Ascending aorta (tissue), 2 donors: ENCODE measurements at regions not wholly inside any gene's neighbourhood (a gene's known extent, or its start where the extent isn't known, plus 50 kb on each side); places are given as distances from the start of the nearest gene placed in this dataset.

ENCODE experiments used
- DNase-seq, 2 donors: peaks; one replicate each; pipeline ENCODE4 v3.0.0-alpha.2; 2019; ENCODE audit warnings: low spot score in 2 of 2
- H3K27ac ChIP-seq, 2 donors: fragments of 200-600 bp; sonication (generic); one replicate each; pipeline ENCODE4 v1.5.1; 2016 to 2017; ENCODE audit warnings: mild to moderate bottlenecking in 1 of 2
- H3K27me3 ChIP-seq: fragments of 200-600 bp; sonication (generic); one replicate; pipeline ENCODE4 v1.5.1; 2017
- H3K36me3 ChIP-seq, 2 donors: fragments of 200-600 bp; sonication (generic); one replicate each; pipeline ENCODE4 v1.5.1; 2016
- H3K4me1 ChIP-seq, 2 donors: fragments of 200-600 bp; sonication (generic); one replicate each; pipeline ENCODE4 v1.5.1; 2016 to 2017; ENCODE audit warnings: mild to moderate bottlenecking in 1 of 2
- H3K4me3 ChIP-seq, 2 donors: fragments of 200-600 bp; sonication (generic); one replicate each; pipeline ENCODE4 v1.5.1; 2016 to 2017; ENCODE audit warnings: mild to moderate bottlenecking in 1 of 2
- H3K9me3 ChIP-seq, 2 donors: fragments of 200-600 bp; sonication (generic); one replicate each; pipeline ENCODE4 v1.5.1; 2016
- CTCF ChIP-seq, 3 experiments: fragments of 200-600 bp in 2 of 3; fragments of 450-650 bp in 1 of 3; sonication (generic) in 2 of 3; IDR thresholded peaks; one replicate each; pipeline ENCODE4 v1.5.1; 2016 to 2019; ENCODE audit warnings: antibody characterized with exemption in 3 of 3, mild to moderate bottlenecking in 1 of 3, moderate library complexity in 1 of 3
- intact Hi-C: fragments of 100-400 bp; cut with DNase I; formaldehyde crosslinking; loops from one replicate; pipeline ENCODE4 v1.15.1; 2023

- no peak for TF ChIP-seq CTCF (IDR thresholded peaks at IDR 0.05)
- H3K27ac ChIP-seq: no peak overlapping the region
- intact Hi-C loops: loop anchor here (10.0 kb wide), 1 partner anchor 584 kb away; the partner anchor contains the start of genes C4orf33 and SCLT1
- no peaks in the 10 kb centered on the region for H3K4me1 ChIP-seq
- no peaks in the 10 kb centered on the region for H3K36me3 ChIP-seq
- H3K9me3 ChIP-seq: no peaks in the 10 kb centered on the region
- no peak for DNase-seq
- no peak overlapping the region for H3K4me3 ChIP-seq
- no peaks in the 10 kb centered on the region for H3K27me3 ChIP-seq
Observed at GRCh38 chr4:128510850-128511249, 223.2 kb upstream of the PGRMC2 start.

- Histone ChIP-seq H3K4me3 (no peak overlapping the region), H3K9me3 (peaks cover 0 to 2% of the 10 kb centered on the region in 2 donors), H3K36me3 (no peaks in the 10 kb centered on the region), H3K27ac (no peak overlapping the region), H3K4me1 (no peaks in the 10 kb centered on the region), H3K27me3 (no peaks in the 10 kb centered on the region)
- DNase-seq: no peak
- intact Hi-C loops: no loop called here
- TF ChIP-seq CTCF (IDR thresholded peaks at IDR 0.05): no peak
Observed at GRCh38 chr4:128502818-128503527, 215.4 kb upstream of the PGRMC2 start.

- no peak for DNase-seq
- no peaks in the 10 kb centered on the region for H3K4me1 ChIP-seq
- no peaks in the 10 kb centered on the region for H3K27me3 ChIP-seq
- H3K9me3 ChIP-seq: peaks cover 0 to 2% of the 10 kb centered on the region in 2 donors
- intact Hi-C loops: no loop called here
- H3K36me3 ChIP-seq: no peaks in the 10 kb centered on the region
- no peak overlapping the region for H3K27ac ChIP-seq
- TF ChIP-seq CTCF (IDR thresholded peaks at IDR 0.05): no peak
- H3K4me3 ChIP-seq: no peak overlapping the region
Observed at GRCh38 chr4:128501239-128501638, 213.6 kb upstream of the PGRMC2 start.

- DNase-seq: no peak
- no peak overlapping the region for H3K4me3 ChIP-seq
- no peaks in the 10 kb centered on the region for H3K27me3 ChIP-seq
- H3K27ac ChIP-seq: no peak overlapping the region
- H3K4me1 ChIP-seq: peaks cover 0 to 3% of the 10 kb centered on the region in 2 donors
- no peaks in the 10 kb centered on the region for H3K9me3 ChIP-seq
- TF ChIP-seq CTCF (IDR thresholded peaks at IDR 0.05): no peak
- intact Hi-C loops: no loop called here
- no peaks in the 10 kb centered on the region for H3K36me3 ChIP-seq
Observed at GRCh38 chr4:128488055-128488705, 200.6 kb upstream of the PGRMC2 start.

- Histone ChIP-seq H3K4me3 (no peak overlapping the region), H3K27ac (no peak overlapping the region)
- no peak for TF ChIP-seq CTCF (IDR thresholded peaks at IDR 0.05)
Observed at GRCh38 chr4:128484896-128485295, 197.3 kb upstream of the PGRMC2 start.

More at GRCh38 chr4:128484896-128485295, 197.3 kb upstream of the PGRMC2 start:
- Histone ChIP-seq H3K27me3 (no peaks in the 10 kb centered on the region), H3K9me3 (no peaks in the 10 kb centered on the region), H3K36me3 (no peaks in the 10 kb centered on the region), H3K4me1 (peaks cover 0 to 3% of the 10 kb centered on the region in 2 donors)
- intact Hi-C loops: no loop called here
- no peak for DNase-seq
